ENCODE measurements at regions not wholly inside any gene's neighbourhood (a gene's known extent, or its start where the extent isn't known, plus 50 kb on each side); places are given as distances from the start of the nearest gene placed in this dataset.

DNA sequence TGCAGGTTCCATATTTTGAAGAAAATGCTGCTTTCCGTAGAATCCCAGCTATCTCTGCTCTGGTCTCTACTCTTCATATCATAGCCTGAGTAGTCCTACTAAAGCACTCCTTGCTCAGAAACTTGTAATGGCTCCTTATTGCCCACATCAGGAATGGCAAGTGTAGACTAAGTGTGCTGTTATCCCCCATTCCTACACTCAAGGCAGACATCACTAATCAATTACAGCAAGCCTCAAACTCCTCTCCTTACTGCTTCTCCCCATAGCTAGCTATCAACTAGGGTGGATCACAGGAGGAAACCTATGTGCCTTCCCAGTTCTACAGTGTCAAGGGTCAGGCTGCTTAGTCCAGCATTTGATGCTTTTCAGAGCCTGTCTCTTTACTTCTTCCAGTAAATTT lies 163.4 kb downstream of the HAPSTR1 start:
- no peak for TF ChIP-seq MYC (IDR thresholded peaks at IDR 0.05; ENCODE audit: low read depth, low read length)
- TF ChIP-seq, protein P1, sequence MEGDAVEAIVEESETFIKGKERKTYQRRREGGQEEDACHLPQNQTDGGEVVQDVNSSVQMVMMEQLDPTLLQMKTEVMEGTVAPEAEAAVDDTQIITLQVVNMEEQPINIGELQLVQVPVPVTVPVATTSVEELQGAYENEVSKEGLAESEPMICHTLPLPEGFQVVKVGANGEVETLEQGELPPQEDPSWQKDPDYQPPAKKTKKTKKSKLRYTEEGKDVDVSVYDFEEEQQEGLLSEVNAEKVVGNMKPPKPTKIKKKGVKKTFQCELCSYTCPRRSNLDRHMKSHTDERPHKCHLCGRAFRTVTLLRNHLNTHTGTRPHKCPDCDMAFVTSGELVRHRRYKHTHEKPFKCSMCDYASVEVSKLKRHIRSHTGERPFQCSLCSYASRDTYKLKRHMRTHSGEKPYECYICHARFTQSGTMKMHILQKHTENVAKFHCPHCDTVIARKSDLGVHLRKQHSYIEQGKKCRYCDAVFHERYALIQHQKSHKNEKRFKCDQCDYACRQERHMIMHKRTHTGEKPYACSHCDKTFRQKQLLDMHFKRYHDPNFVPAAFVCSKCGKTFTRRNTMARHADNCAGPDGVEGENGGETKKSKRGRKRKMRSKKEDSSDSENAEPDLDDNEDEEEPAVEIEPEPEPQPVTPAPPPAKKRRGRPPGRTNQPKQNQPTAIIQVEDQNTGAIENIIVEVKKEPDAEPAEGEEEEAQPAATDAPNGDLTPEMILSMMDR (IDR thresholded peaks at IDR 0.05; ENCODE audit: low read depth, low read length), result no peak
- no peak for TF ChIP-seq POLR2A (IDR thresholded peaks at IDR 0.05; ENCODE audit: extremely low read depth, insufficient read length)
- TF ChIP-seq, protein P2, sequence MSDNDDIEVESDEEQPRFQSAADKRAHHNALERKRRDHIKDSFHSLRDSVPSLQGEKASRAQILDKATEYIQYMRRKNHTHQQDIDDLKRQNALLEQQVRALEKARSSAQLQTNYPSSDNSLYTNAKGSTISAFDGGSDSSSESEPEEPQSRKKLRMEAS (IDR thresholded peaks at IDR 0.05; ENCODE audit: low read depth, low read length), result no peak
- DNase-seq (ENCODE audit: low read depth), result no peak
- no peak overlapping the region for H3K4me3 ChIP-seq (ENCODE audit: low read depth, low read length)

DNA sequence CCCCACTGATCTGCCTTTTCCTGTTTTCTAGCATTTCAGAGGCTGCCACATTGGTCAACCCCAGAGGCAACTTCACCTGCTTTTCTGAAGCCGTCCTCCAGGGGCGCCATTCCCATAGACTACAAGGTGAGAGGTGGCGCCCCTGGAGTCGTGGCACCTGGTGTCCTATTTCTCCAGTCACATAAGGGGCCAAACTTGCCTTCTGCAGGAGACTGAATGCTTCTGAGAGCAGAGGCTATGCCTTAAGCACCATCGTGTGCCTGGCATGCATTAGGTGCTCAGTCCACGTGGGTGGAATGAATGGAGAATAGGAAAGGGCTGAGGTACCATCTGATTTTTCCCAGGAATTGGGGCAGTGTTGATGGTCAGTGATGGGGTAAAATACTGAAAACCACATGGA lies 164.8 kb downstream of the HAPSTR1 start:
- DNase-seq (ENCODE audit: low read depth), result peak; percentile 39
- H3K4me3 ChIP-seq (ENCODE audit: low read depth, low read length), result no peak overlapping the region
- TF ChIP-seq, protein P1 (IDR thresholded peaks at IDR 0.05; ENCODE audit: low read depth, low read length), result peak; percentile 80
- TF ChIP-seq, protein P2 (IDR thresholded peaks at IDR 0.05; ENCODE audit: low read depth, low read length), result no peak
- no peak for TF ChIP-seq MYC (IDR thresholded peaks at IDR 0.05; ENCODE audit: low read depth, low read length)
- TF ChIP-seq POLR2A (IDR thresholded peaks at IDR 0.05; ENCODE audit: extremely low read depth, insufficient read length), result no peak

DNA sequence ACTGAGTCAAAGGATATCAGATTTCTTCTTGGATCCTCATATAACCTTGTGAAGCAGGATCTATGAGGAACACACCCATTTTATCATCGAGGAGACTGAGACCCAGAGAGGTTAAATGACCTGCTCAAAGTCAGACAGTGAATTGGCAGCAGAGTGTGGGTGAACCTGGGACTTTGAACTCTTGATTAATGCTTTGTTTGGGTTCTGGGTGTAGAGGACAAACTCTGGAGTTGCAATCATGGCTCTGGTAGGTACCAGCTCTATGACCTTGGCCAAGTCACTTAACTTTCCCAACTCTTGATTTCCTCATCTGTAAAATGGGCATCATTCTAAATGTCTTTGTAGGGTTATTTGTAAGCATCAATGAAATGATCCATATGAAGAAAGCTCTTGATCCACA lies 166.4 kb downstream of the HAPSTR1 start:
- no peak for TF ChIP-seq MYC (IDR thresholded peaks at IDR 0.05; ENCODE audit: low read depth, low read length)
- TF ChIP-seq, protein P2 (IDR thresholded peaks at IDR 0.05; ENCODE audit: low read depth, low read length), result no peak
- no peak for TF ChIP-seq POLR2A (IDR thresholded peaks at IDR 0.05; ENCODE audit: extremely low read depth, insufficient read length)
- TF ChIP-seq, protein P1 (IDR thresholded peaks at IDR 0.05; ENCODE audit: low read depth, low read length), result no peak
- no peak for DNase-seq (ENCODE audit: low read depth)

DNA sequence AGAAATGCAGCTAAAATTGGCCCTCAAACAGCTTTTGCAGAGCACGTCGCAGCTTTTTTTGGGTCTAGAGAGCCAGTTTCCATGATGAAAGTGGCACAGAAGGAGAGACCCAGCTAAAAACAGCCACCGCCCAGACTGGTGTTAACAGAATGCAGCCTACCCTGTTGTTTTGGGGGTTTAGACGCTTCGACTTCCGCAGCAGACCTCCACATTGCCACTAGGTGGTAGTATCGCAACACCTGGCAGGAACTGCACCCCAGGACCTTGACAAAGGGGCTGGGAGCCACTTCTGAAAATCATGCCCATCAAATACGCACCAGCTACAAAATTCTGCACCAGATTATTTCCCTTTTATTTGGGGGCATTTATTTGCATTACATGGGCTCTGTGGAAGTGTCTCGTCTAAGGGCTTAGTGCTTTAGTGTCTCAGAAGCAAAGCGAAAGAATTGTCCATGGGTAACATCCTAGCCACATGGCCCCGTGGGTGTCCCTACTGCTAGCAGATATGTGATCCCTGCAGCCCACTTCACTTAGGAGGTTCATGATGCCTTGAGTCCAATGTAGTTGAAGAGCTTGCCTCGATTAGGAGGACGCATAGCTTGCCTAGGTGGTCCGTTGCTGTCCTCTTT lies 167.1 kb downstream of the HAPSTR1 start:
- no peak overlapping the region for H3K4me3 ChIP-seq (ENCODE audit: low read depth, low read length)
- peak; percentile 61 for DNase-seq (ENCODE audit: low read depth)
- TF ChIP-seq MYC (IDR thresholded peaks at IDR 0.05; ENCODE audit: low read depth, low read length), result no peak
- TF ChIP-seq, protein P1 (IDR thresholded peaks at IDR 0.05; ENCODE audit: low read depth, low read length), result peak; percentile 73

More for the DNA sequence above, 166.4 kb downstream of the HAPSTR1 start:
- no peak overlapping the region for H3K4me3 ChIP-seq (ENCODE audit: low read depth, low read length)

DNA sequence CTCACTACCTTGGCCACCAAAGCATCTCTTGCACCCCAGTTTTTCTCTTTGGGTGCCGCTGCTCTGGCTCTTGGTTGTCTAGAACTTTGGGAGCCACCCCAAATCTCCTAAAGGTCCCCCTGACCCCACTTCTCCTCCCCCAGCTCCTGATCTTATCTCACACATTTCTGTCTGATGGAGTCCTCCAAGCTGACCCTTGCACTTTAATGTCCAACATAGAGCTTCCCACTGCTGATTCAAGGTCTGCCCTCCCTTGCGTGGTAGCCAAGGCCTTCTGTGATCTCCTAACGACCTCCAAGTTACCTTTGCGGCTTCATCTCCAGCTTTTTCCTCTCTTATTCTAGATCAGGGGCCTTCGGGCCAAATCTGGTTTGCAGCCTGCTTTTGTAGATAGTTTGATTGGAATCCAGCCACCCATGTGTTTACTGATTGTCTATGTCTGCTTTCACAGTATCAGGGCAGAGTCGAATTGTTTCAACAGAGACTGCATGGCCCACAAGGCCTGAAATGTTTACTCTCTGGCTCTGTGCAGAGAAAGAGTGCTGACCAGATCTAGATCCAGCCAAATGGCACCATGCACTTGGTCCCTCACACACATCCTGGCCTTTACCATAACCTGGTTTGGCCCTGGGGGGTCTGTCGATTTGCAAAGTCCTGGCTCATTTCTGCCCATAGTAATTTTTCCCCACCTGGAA lies 168.6 kb downstream of the HAPSTR1 start:
- DNase-seq (ENCODE audit: low read depth), result no peak
- TF ChIP-seq, protein P2 (IDR thresholded peaks at IDR 0.05; ENCODE audit: low read depth, low read length), result no peak
- TF ChIP-seq, protein P1 (IDR thresholded peaks at IDR 0.05; ENCODE audit: low read depth, low read length), result no peak
- TF ChIP-seq MYC (IDR thresholded peaks at IDR 0.05; ENCODE audit: low read depth, low read length), result no peak

More for the DNA sequence above, 168.6 kb downstream of the HAPSTR1 start:
- no peak overlapping the region for H3K4me3 ChIP-seq (ENCODE audit: low read depth, low read length)

Data from NB4 (cell line).